Spleen (tissue), 11 donors: ENCODE measurements at regions not wholly inside any gene's neighbourhood (a gene's known extent, or its start where the extent isn't known, plus 50 kb on each side); places are given as distances from the start of the nearest gene placed in this dataset.

Experiments used
- DNase-seq: peaks from one replicate; pipeline ENCODE4 v3.0.0-alpha.2; 2020
- H3K27ac ChIP-seq, 8 donors: fragments of 200-600 bp; sonication (generic) in 7 of 8; 1 replicate in 4 of 8; 2 replicates in 4 of 8; pipeline versions ENCODE4 v1.5.0 to v1.8.0; 2016 to 2021; ENCODE audit warnings: inconsistent platforms in 4 of 8, mild to moderate bottlenecking in 4 of 8, moderate library complexity in 1 of 8
- H3K27me3 ChIP-seq, 7 donors: fragments of 200-600 bp; sonication (generic) in 6 of 7; replicated peaks in 1 of 7; 1 replicate in 4 of 7; 2 replicates in 3 of 7; pipeline versions ENCODE4 v1.5.0 to v1.8.0; 2016 to 2021; ENCODE audit warnings: inconsistent platforms in 3 of 7, mild to moderate bottlenecking in 1 of 7
- H3K36me3 ChIP-seq, 6 donors: fragments of 200-600 bp; sonication (generic) in 5 of 6; 1 replicate in 4 of 6; 2 replicates in 2 of 6; pipeline versions ENCODE4 v1.5.0 to v1.8.0; 2016 to 2021; ENCODE audit warnings: inconsistent platforms in 2 of 6
- H3K4me1 ChIP-seq, 6 donors: fragments of 200-600 bp; sonication (generic) in 5 of 6; 1 replicate in 3 of 6; 2 replicates in 3 of 6; pipeline versions ENCODE4 v1.5.0 to v1.8.0; 2016 to 2021; ENCODE audit warnings: inconsistent platforms in 3 of 6
- H3K4me3 ChIP-seq, 8 donors: fragments of 200-600 bp; sonication (generic) in 7 of 8; 1 replicate in 4 of 8; 2 replicates in 4 of 8; pipeline versions ENCODE4 v1.5.0 to v1.8.0; 2016 to 2021; ENCODE audit warnings: inconsistent platforms in 4 of 8, mild to moderate bottlenecking in 4 of 8, moderate library complexity in 2 of 8
- H3K9me3 ChIP-seq, 8 donors: fragments of 200-600 bp; sonication (generic) in 7 of 8; 1 replicate in 4 of 8; 2 replicates in 4 of 8; pipeline versions ENCODE4 v1.5.0 to v1.8.0; 2016 to 2021; ENCODE audit warnings: inconsistent platforms in 4 of 8
- POLR2A ChIP-seq, 3 donors: fragments of 450-650 bp; IDR thresholded peaks; one replicate each; pipeline ENCODE4 v1.5.1; 2017; ENCODE audit warnings: antibody characterized with exemption in 3 of 3, mild to moderate bottlenecking in 1 of 3
- POLR2AphosphoS5 ChIP-seq, 3 donors: sonication (generic); formaldehyde crosslinking; IDR thresholded peaks; one replicate each; pipeline ENCODE4 v1.5.1; 2017; ENCODE audit warnings: antibody characterized with exemption in 3 of 3
- WGBS, 5 donors: extraction: QIAGEN DNeasy Blood & Tissue Kit in 3 of 5; methylation state at CpG; one replicate each; pipeline versions ENCODE4 v1.1.5 to v1.1.7; 2013 to 2018; 5-methylcytosine and 5-hydroxymethylcytosine counted together
- intact Hi-C: fragments of 100-400 bp; cut with DNase I; formaldehyde crosslinking; loops from one replicate; pipeline ENCODE4 v1.15.0; 2023; ENCODE audit warnings: low total_unique reads
- TF ChIP-seq, protein P1 (sequence below), 11 experiments: fragments of 200-600 bp in 7 of 11; fragments of 450-650 bp in 4 of 11; sonication (generic) in 4 of 11; IDR thresholded peaks in 8 of 11; conservative IDR thresholded peaks in 3 of 11; 1 replicate in 7 of 11; 2 replicates in 4 of 11; pipeline versions ENCODE4 v1.4.0 to v1.8.0; 2016 to 2021; ENCODE audit warnings: antibody characterized with exemption in 11 of 11, inconsistent platforms in 4 of 11, mild to moderate bottlenecking in 1 of 11
- donor health status: healthy with polysubstance abuse.
- donor health status: DM: no; HTN: no; CAD: no; lungs with moderate emphysema.
- donor health status: DM: no; HTN: no; CAD: no.
- donor health status: Bipolar disorder and iron deficiency.
- donor health status: healthy.
- donor health status: DM: no; HTN: no; CAD: no.
- donor health status: DM: yes; HTN: yes; CAD: no.

DNA sequence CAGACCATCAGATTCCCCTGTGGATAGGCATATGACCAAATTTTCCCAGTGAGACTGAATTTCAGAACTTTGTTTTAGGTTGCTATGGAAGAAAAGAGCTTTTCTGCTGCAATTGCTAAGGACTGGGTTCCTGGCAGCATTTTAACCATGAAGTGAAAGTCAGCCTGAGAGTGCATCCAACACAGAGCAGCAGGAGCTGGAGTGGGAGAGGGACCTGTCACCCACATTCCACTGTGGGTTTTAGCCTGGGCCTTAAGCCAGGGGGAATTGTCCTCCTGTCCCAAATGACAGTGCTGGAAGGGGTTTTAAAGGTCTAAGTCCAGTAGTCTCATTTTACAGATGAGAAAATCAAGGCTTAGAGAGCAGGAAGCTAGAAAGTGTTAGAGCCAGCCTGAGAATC is 203.5 kb upstream of the N4BP1 start:
- Histone ChIP-seq H3K9me3 (peaks cover 0 to 16% (median 0%) of the 10 kb centered on the region in 8 donors), H3K27me3 (peaks cover 0 to 45% (median 17%) of the 10 kb centered on the region in 7 donors), H3K4me1 (peaks cover 0 to 11% (median 4%) of the 10 kb centered on the region in 6 donors), H3K27ac (no peak overlapping the region), H3K36me3 (no peaks in the 10 kb centered on the region), H3K4me3 (no peak overlapping the region)
- intact Hi-C loops = no loop called here
- TF ChIP-seq, protein P1, sequence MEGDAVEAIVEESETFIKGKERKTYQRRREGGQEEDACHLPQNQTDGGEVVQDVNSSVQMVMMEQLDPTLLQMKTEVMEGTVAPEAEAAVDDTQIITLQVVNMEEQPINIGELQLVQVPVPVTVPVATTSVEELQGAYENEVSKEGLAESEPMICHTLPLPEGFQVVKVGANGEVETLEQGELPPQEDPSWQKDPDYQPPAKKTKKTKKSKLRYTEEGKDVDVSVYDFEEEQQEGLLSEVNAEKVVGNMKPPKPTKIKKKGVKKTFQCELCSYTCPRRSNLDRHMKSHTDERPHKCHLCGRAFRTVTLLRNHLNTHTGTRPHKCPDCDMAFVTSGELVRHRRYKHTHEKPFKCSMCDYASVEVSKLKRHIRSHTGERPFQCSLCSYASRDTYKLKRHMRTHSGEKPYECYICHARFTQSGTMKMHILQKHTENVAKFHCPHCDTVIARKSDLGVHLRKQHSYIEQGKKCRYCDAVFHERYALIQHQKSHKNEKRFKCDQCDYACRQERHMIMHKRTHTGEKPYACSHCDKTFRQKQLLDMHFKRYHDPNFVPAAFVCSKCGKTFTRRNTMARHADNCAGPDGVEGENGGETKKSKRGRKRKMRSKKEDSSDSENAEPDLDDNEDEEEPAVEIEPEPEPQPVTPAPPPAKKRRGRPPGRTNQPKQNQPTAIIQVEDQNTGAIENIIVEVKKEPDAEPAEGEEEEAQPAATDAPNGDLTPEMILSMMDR (IDR thresholded peaks at IDR 0.05 in 8 of 11, conservative IDR thresholded peaks at IDR 0.05 in 3 of 11) = no peak
- TF ChIP-seq POLR2AphosphoS5 (IDR thresholded peaks at IDR 0.05) (no peak), POLR2A (IDR thresholded peaks at IDR 0.05) (no peak)
- DNase-seq = no peak

DNA sequence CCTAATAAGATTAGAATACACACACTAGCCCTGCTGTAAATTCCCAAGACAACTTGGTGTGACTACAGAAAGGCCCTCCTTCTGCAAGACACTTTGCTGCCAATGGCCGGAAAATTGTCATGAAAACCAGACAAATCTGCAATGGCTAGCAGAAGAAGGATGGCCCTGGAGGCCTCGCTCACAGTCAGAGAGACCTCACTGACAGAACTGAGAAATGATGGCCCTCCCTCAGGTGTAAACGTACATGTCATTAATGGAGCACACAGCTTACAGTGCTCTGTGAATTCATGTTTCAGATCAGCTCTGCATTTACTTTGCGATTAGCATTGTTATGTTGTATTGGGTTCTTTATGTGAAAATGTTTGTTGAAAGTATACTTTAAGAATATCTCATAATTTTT is 202.9 kb upstream of the N4BP1 start:
- no peak for TF ChIP-seq POLR2AphosphoS5 (IDR thresholded peaks at IDR 0.05)
- 79 to 85% (median 79%) methylated on average over 4 of the region's 4 CpGs for WGBS, 5 donors
- Histone ChIP-seq H3K36me3 (no peaks in the 10 kb centered on the region), H3K4me1 (peaks cover 0 to 11% (median 4%) of the 10 kb centered on the region in 6 donors), H3K27me3 (peaks cover 0 to 45% (median 17%) of the 10 kb centered on the region in 7 donors), H3K4me3 (no peak overlapping the region), H3K27ac (no peak overlapping the region), H3K9me3 (peaks cover 0 to 16% (median 0%) of the 10 kb centered on the region in 8 donors)
- intact Hi-C loops = no loop called here
- no peak for DNase-seq

DNA sequence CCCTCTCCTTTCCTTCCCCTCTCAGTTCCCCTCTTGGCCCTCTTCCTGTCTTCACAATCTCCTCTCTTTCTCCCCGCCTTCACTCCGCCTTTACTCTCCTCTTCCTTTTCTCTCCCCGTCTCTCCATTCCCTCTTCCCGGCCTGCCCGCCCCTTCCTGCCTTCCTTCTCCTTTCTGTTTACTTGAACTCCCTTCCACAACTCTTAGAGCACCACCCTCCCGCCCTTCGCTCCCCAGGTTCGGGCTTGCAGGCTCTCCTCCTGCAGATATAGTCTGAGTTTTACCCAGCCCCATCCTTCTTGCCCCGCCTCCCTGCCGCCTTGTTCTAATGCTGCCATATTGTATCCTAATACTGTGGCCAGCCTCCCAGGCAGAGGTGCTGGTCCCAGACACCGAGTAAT is 201.5 kb upstream of the N4BP1 start:
- 19 to 29% (median 26%) methylated on average over 11 of the region's 11 CpGs for WGBS, 5 donors
- H3K4me1 ChIP-seq = peaks cover 0 to 11% (median 4%) of the 10 kb centered on the region in 6 donors
- intact Hi-C loops = no loop called here
- no peak overlapping the region for H3K27ac ChIP-seq
- H3K9me3 ChIP-seq = peaks cover 0 to 13% (median 0%) of the 10 kb centered on the region in 8 donors
- DNase-seq = no peak
- peak overlapping the region in 1 of 8 donors; percentile 45 for H3K4me3 ChIP-seq
- TF ChIP-seq, protein P1 (IDR thresholded peaks at IDR 0.05 in 8 of 11, conservative IDR thresholded peaks at IDR 0.05 in 3 of 11) = no peak
- no peak for TF ChIP-seq POLR2A (IDR thresholded peaks at IDR 0.05)
- no peak for TF ChIP-seq POLR2AphosphoS5 (IDR thresholded peaks at IDR 0.05)
- no peaks in the 10 kb centered on the region for H3K36me3 ChIP-seq
- H3K27me3 ChIP-seq = peaks cover 0 to 45% (median 17%) of the 10 kb centered on the region in 7 donors

GRCh38 chr16:48810803-48811453 is 200.9 kb upstream of the N4BP1 start:
- H3K4me1 ChIP-seq = peaks cover 0 to 11% (median 4%) of the 10 kb centered on the region in 6 donors
- no peak for DNase-seq
- intact Hi-C loops = no loop called here
- TF ChIP-seq, protein P1 (IDR thresholded peaks at IDR 0.05 in 8 of 11, conservative IDR thresholded peaks at IDR 0.05 in 3 of 11) = no peak
- no peak for TF ChIP-seq POLR2A (IDR thresholded peaks at IDR 0.05)
- no peak for TF ChIP-seq POLR2AphosphoS5 (IDR thresholded peaks at IDR 0.05)
- H3K27me3 ChIP-seq = peaks cover 0 to 45% (median 17%) of the 10 kb centered on the region in 7 donors
- H3K36me3 ChIP-seq = no peaks in the 10 kb centered on the region
- H3K27ac ChIP-seq = no peak overlapping the region
- WGBS, 5 donors = 4 to 11% (median 7%) methylated on average over 12 to 70 of the region's 70 CpGs
- peaks cover 0 to 13% (median 0%) of the 10 kb centered on the region in 8 donors for H3K9me3 ChIP-seq
- H3K4me3 ChIP-seq = peak overlapping the region in 4 of 8 donors; percentile 9 to 45 (median 16)
